ENCODE measurements at regions not wholly inside any gene's neighbourhood (a gene's known extent, or its start where the extent isn't known, plus 50 kb on each side); places are given as distances from the start of the nearest gene placed in this dataset.
"Not testable (repeated sequence)": the region's sequence is repeated elsewhere in the genome, so short reads cannot be mapped to it uniquely, and the experiment has no call there.

DNA sequence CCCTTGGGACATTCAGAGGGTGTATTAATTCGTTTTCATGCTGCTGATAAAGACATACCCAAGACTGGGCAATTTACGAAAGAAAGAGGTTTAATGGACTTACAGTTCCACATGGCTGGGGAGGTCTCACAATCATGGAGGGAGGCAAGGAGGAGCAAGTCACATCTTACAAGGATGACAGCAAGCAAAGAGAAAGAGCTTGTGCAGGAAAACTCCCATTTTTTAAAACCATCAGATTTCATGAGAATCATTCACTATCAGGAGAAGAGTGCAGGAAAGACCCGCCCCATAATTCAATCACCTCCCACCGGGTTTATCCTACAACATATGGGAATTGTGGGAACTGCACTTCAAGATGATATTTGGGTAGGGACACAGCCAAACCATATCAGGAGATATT is 367.1 kb upstream of the SLC35B3 start:
- TF ChIP-seq, protein P1, sequence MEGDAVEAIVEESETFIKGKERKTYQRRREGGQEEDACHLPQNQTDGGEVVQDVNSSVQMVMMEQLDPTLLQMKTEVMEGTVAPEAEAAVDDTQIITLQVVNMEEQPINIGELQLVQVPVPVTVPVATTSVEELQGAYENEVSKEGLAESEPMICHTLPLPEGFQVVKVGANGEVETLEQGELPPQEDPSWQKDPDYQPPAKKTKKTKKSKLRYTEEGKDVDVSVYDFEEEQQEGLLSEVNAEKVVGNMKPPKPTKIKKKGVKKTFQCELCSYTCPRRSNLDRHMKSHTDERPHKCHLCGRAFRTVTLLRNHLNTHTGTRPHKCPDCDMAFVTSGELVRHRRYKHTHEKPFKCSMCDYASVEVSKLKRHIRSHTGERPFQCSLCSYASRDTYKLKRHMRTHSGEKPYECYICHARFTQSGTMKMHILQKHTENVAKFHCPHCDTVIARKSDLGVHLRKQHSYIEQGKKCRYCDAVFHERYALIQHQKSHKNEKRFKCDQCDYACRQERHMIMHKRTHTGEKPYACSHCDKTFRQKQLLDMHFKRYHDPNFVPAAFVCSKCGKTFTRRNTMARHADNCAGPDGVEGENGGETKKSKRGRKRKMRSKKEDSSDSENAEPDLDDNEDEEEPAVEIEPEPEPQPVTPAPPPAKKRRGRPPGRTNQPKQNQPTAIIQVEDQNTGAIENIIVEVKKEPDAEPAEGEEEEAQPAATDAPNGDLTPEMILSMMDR (IDR thresholded peaks at IDR 0.05), result not testable (repeated sequence)
- not testable (repeated sequence) for TF ChIP-seq POLR2AphosphoS5 (IDR thresholded peaks at IDR 0.05; ENCODE audit: low read depth, low read length); SIN3A (IDR thresholded peaks at IDR 0.05; ENCODE audit: borderline replicate concordance, insufficient read depth, low read depth, low read length)
- TF ChIP-seq, protein P2, sequence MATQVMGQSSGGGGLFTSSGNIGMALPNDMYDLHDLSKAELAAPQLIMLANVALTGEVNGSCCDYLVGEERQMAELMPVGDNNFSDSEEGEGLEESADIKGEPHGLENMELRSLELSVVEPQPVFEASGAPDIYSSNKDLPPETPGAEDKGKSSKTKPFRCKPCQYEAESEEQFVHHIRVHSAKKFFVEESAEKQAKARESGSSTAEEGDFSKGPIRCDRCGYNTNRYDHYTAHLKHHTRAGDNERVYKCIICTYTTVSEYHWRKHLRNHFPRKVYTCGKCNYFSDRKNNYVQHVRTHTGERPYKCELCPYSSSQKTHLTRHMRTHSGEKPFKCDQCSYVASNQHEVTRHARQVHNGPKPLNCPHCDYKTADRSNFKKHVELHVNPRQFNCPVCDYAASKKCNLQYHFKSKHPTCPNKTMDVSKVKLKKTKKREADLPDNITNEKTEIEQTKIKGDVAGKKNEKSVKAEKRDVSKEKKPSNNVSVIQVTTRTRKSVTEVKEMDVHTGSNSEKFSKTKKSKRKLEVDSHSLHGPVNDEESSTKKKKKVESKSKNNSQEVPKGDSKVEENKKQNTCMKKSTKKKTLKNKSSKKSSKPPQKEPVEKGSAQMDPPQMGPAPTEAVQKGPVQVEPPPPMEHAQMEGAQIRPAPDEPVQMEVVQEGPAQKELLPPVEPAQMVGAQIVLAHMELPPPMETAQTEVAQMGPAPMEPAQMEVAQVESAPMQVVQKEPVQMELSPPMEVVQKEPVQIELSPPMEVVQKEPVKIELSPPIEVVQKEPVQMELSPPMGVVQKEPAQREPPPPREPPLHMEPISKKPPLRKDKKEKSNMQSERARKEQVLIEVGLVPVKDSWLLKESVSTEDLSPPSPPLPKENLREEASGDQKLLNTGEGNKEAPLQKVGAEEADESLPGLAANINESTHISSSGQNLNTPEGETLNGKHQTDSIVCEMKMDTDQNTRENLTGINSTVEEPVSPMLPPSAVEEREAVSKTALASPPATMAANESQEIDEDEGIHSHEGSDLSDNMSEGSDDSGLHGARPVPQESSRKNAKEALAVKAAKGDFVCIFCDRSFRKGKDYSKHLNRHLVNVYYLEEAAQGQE (IDR thresholded peaks at IDR 0.05; ENCODE audit: insufficient read depth in 1 of 2, low read depth in 2 of 2, low read length in 1 of 2), result not testable (repeated sequence)

Data from Panc1 (cell line).